DMS79 treated with DMSO at 0.1 percent for 48 hours (cell line): ENCODE measurements at regions not wholly inside any gene's neighbourhood (a gene's known extent, or its start where the extent isn't known, plus 50 kb on each side); places are given as distances from the start of the nearest gene placed in this dataset.

Experiments
- DNase-seq: peaks from one replicate; lab custom pipeline; 2025; lab: John Stamatoyannopoulos, UW

- DNase-seq = no peak
Measured at GRCh38 chr13:50195045-50195444, 179.8 kb downstream of the KCNRG start.

GRCh38 chr13:50196118-50196517, 180.9 kb downstream of the KCNRG start:
- no peak for DNase-seq

- no peak for DNase-seq
Measured at GRCh38 chr13:50197705-50198104, 182.5 kb downstream of the KCNRG start.

- no peak for DNase-seq
Measured at GRCh38 chr13:50198508-50198907, 183.3 kb downstream of the KCNRG start.

- no peak for DNase-seq
Measured at GRCh38 chr13:50200569-50200968, 185.3 kb downstream of the KCNRG start.

- no peak for DNase-seq
Measured at GRCh38 chr13:50200988-50201387, 185.7 kb downstream of the KCNRG start.

GRCh38 chr13:50202485-50202884, 187.2 kb downstream of the KCNRG start:
- DNase-seq = no peak

- no peak for DNase-seq
Measured at GRCh38 chr13:50203256-50203941, 188.2 kb downstream of the KCNRG start.

GRCh38 chr13:50205581-50205980, 190.3 kb downstream of the KCNRG start:
- no peak for DNase-seq

- DNase-seq = no peak
Measured at GRCh38 chr13:50208826-50209335, 193.6 kb downstream of the KCNRG start.

GRCh38 chr13:50209631-50210030, 194.4 kb downstream of the KCNRG start:
- DNase-seq = no peak

GRCh38 chr13:50213526-50213925, 198.3 kb downstream of the KCNRG start:
- no peak for DNase-seq

- DNase-seq = no peak
Measured at GRCh38 chr13:50214514-50214913, 199.3 kb downstream of the KCNRG start.

GRCh38 chr13:50215399-50215798, 200.2 kb downstream of the KCNRG start:
- no peak for DNase-seq

- no peak for DNase-seq
Measured at GRCh38 chr13:50219743-50220142, 204.5 kb downstream of the KCNRG start.

GRCh38 chr13:50220938-50221337, 205.7 kb downstream of the KCNRG start:
- DNase-seq = no peak

- DNase-seq = peak; percentile 8
Measured at GRCh38 chr13:50222569-50223332, 207.5 kb downstream of the KCNRG start.

GRCh38 chr13:50224534-50224933, 209.3 kb downstream of the KCNRG start:
- no peak for DNase-seq

- no peak for DNase-seq
Measured at GRCh38 chr13:50225193-50226155, 210.2 kb downstream of the KCNRG start.

GRCh38 chr13:50226515-50227155, 211.4 kb downstream of the KCNRG start:
- no peak for DNase-seq

GRCh38 chr13:50227361-50227760, 212.1 kb downstream of the KCNRG start:
- DNase-seq = no peak

- no peak for DNase-seq
Measured at GRCh38 chr13:50228527-50228926, 213.3 kb downstream of the KCNRG start.
